ENCODE measurements at regions not wholly inside any gene's neighbourhood (a gene's known extent, or its start where the extent isn't known, plus 50 kb on each side); places are given as distances from the start of the nearest gene placed in this dataset.

- Histone ChIP-seq H2AFZ (no peak overlapping the region), H3K4me3 (no peak overlapping the region), H3K4me1 (ENCODE audit: insufficient read depth) (no peaks in the 10 kb centered on the region), H3F3A (replicated peaks; ENCODE audit: low read depth) (no peaks in the 10 kb centered on the region), H3K36me3 (ENCODE audit: insufficient read depth) (no peaks in the 10 kb centered on the region), H3K79me2 (replicated peaks; ENCODE audit: insufficient read depth) (no peaks in the 10 kb centered on the region), H3K27me3 (ENCODE audit: insufficient read depth) (no peaks in the 10 kb centered on the region), H4K20me1 (replicated peaks; ENCODE audit: insufficient read depth) (no peaks in the 10 kb centered on the region), H3K27ac (ENCODE audit: low read depth) (no peak overlapping the region), H3K4me2 (no peak overlapping the region), H3K9me2 (ENCODE audit: insufficient read depth) (no peaks in the 10 kb centered on the region; the same call in 1 of the 2 replicates)
- Mint-ChIP-seq H3K27ac (no peak overlapping the region), H3K27me3 (ENCODE audit: insufficient read depth, low read depth, poor library complexity) (no peaks in the 10 kb centered on the region), H3K9me3 (peaks cover 25% of the 10 kb centered on the region), H3K4me1 (no peaks in the 10 kb centered on the region; the same call in 2 of the 3 replicates), H3K36me3 (ENCODE audit: low read depth) (peaks cover 31% of the 10 kb centered on the region), H3K4me3 (no peak overlapping the region)
- no peak for TF ChIP-seq ETS1 (IDR thresholded peaks at IDR 0.05)
- TF ChIP-seq NANOG (IDR thresholded peaks at IDR 0.05; ENCODE audit: borderline replicate concordance), result no peak
- no peak for TF ChIP-seq POLR2AphosphoS5 (IDR thresholded peaks at IDR 0.05; ENCODE audit: low read depth)
- TF ChIP-seq ZNF114 (CRISPR knock-in tag; IDR thresholded peaks at IDR 0.05), result no peak
- no peak for TF ChIP-seq REST (IDR thresholded peaks at IDR 0.05; ENCODE audit: unreplicated experiment)
- no peak for TF ChIP-seq JUNB (IDR thresholded peaks at IDR 0.05; ENCODE audit: unreplicated experiment)
- TF ChIP-seq EZH2phosphoT487 (IDR thresholded peaks at IDR 0.05; ENCODE audit: unreplicated experiment), result no peak
- TF ChIP-seq, protein P1, sequence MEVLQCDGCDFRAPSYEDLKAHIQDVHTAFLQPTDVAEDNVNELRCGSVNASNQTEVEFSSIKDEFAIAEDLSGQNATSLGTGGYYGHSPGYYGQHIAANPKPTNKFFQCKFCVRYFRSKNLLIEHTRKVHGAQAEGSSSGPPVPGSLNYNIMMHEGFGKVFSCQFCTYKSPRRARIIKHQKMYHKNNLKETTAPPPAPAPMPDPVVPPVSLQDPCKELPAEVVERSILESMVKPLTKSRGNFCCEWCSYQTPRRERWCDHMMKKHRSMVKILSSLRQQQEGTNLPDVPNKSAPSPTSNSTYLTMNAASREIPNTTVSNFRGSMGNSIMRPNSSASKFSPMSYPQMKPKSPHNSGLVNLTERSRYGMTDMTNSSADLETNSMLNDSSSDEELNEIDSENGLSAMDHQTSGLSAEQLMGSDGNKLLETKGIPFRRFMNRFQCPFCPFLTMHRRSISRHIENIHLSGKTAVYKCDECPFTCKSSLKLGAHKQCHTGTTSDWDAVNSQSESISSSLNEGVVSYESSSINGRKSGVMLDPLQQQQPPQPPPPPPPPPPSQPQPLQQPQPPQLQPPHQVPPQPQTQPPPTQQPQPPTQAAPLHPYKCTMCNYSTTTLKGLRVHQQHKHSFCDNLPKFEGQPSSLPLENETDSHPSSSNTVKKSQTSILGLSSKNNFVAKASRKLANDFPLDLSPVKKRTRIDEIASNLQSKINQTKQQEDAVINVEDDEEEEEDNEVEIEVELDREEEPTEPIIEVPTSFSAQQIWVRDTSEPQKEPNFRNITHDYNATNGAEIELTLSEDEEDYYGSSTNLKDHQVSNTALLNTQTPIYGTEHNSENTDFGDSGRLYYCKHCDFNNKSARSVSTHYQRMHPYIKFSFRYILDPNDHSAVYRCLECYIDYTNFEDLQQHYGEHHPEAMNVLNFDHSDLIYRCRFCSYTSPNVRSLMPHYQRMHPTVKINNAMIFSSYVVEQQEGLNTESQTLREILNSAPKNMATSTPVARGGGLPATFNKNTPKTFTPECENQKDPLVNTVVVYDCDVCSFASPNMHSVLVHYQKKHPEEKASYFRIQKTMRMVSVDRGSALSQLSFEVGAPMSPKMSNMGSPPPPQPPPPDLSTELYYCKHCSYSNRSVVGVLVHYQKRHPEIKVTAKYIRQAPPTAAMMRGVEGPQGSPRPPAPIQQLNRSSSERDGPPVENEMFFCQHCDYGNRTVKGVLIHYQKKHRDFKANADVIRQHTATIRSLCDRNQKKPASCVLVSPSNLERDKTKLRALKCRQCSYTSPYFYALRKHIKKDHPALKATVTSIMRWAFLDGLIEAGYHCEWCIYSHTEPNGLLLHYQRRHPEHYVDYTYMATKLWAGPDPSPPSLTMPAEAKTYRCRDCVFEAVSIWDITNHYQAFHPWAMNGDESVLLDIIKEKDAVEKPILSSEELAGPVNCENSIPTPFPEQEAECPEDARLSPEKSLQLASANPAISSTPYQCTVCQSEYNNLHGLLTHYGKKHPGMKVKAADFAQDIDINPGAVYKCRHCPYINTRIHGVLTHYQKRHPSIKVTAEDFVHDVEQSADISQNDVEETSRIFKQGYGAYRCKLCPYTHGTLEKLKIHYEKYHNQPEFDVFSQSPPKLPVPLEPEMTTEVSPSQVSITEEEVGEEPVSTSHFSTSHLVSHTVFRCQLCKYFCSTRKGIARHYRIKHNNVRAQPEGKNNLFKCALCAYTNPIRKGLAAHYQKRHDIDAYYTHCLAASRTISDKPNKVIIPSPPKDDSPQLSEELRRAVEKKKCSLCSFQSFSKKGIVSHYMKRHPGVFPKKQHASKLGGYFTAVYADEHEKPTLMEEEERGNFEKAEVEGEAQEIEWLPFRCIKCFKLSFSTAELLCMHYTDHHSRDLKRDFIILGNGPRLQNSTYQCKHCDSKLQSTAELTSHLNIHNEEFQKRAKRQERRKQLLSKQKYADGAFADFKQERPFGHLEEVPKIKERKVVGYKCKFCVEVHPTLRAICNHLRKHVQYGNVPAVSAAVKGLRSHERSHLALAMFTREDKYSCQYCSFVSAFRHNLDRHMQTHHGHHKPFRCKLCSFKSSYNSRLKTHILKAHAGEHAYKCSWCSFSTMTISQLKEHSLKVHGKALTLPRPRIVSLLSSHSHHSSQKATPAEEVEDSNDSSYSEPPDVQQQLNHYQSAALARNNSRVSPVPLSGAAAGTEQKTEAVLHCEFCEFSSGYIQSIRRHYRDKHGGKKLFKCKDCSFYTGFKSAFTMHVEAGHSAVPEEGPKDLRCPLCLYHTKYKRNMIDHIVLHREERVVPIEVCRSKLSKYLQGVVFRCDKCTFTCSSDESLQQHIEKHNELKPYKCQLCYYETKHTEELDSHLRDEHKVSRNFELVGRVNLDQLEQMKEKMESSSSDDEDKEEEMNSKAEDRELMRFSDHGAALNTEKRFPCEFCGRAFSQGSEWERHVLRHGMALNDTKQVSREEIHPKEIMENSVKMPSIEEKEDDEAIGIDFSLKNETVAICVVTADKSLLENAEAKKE (CRISPR knock-in tag; IDR thresholded peaks at IDR 0.05), result no peak
- no peak for TF ChIP-seq CTCF (conservative IDR thresholded peaks at IDR 0.05; ENCODE audit: low read depth in 2 of 2)
- DNase-seq (ENCODE audit: low spot score) (no peak), ATAC-seq (no peak)
These were observed 465.5 kb upstream of the HS3ST1 start for GRCh38 chr4:11894221-11894620.
